22Rv1 (cell line): ENCODE measurements at regions not wholly inside any gene's neighbourhood (a gene's known extent, or its start where the extent isn't known, plus 50 kb on each side); places are given as distances from the start of the nearest gene placed in this dataset.

Source experiments
- H3K27ac ChIP-seq: fragments of 450-650 bp; 2 replicates; pipeline ENCODE4 v1.5.1; 2017
- ZFX ChIP-seq: fragments of 450-650 bp; IDR thresholded peaks from 2 replicates; pipeline ENCODE4 v1.6.1; 2017; ENCODE audit warnings: antibody characterized with exemption, borderline replicate concordance
- TF ChIP-seq, protein P1 (sequence below): fragments of 450-650 bp; IDR thresholded peaks from 2 replicates; pipeline ENCODE4 v1.5.1; 2017; ENCODE audit warnings: mild to moderate bottlenecking

DNA sequence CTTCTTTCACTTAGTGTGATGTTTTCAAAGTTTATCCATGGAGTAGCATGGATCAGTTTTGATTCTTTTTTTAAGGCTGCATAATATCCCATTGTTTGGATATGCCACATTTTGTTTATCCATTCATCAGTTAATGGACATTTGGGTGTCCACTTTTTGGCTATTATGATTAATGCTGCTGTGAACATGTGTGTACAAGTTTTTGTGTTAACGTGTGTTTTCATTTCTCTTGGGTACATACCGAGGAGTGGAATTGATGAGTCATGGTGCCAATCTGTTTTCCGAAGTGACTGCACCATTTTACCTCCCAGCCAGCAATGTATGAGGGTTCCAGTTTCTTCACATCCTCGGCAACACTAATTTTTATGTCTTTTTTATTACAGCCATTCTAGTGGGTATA is 78.4 kb upstream of the CCDC28A start:
- TF ChIP-seq ZFX, result no peak
- TF ChIP-seq, protein P1, sequence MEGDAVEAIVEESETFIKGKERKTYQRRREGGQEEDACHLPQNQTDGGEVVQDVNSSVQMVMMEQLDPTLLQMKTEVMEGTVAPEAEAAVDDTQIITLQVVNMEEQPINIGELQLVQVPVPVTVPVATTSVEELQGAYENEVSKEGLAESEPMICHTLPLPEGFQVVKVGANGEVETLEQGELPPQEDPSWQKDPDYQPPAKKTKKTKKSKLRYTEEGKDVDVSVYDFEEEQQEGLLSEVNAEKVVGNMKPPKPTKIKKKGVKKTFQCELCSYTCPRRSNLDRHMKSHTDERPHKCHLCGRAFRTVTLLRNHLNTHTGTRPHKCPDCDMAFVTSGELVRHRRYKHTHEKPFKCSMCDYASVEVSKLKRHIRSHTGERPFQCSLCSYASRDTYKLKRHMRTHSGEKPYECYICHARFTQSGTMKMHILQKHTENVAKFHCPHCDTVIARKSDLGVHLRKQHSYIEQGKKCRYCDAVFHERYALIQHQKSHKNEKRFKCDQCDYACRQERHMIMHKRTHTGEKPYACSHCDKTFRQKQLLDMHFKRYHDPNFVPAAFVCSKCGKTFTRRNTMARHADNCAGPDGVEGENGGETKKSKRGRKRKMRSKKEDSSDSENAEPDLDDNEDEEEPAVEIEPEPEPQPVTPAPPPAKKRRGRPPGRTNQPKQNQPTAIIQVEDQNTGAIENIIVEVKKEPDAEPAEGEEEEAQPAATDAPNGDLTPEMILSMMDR, result no peak
- no peak overlapping the region for H3K27ac ChIP-seq

DNA sequence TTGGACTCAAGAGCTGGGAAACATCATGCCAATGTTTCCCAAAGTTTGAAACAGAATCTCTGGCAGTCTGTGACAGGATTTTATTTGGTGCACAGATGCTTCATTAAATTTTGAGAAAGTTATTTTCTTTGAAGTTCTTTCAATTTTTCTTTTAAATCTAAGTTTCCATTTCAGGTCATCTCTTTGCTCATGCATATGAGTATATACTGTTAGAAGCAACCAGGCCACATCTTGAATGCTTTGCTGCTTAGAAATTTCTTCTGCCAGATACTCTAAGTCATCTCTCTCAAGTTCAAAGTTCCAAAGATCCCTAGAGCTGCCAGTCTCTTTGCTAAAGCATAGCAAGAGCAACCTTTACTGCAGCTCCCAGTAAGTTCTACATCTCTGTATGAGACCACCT is 59.1 kb upstream of the CCDC28A start:
- H3K27ac ChIP-seq, result no peak overlapping the region
- TF ChIP-seq, protein P1, result no peak
- no peak for TF ChIP-seq ZFX

DNA sequence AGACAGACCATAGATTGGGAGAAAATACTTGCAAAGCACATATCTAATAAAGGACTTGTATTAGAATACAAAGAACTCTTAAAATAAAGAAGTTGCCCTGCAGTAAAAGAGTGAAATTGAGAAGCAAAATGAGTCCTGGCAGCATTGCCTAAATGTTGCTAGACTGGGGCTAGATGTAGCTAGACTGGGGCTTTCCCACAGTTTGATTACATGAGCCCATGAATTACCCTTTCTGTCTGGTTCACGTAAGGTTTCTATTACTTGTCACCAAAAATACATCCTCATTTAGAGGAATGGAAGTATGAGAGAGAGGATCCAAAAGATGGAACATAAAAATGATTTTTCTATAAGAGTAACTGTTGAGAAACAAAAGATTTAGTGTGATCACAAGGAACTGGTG is 57.6 kb upstream of the CCDC28A start:
- H3K27ac ChIP-seq, result no peak overlapping the region
- no peak for TF ChIP-seq ZFX
- TF ChIP-seq, protein P1, result no peak

DNA sequence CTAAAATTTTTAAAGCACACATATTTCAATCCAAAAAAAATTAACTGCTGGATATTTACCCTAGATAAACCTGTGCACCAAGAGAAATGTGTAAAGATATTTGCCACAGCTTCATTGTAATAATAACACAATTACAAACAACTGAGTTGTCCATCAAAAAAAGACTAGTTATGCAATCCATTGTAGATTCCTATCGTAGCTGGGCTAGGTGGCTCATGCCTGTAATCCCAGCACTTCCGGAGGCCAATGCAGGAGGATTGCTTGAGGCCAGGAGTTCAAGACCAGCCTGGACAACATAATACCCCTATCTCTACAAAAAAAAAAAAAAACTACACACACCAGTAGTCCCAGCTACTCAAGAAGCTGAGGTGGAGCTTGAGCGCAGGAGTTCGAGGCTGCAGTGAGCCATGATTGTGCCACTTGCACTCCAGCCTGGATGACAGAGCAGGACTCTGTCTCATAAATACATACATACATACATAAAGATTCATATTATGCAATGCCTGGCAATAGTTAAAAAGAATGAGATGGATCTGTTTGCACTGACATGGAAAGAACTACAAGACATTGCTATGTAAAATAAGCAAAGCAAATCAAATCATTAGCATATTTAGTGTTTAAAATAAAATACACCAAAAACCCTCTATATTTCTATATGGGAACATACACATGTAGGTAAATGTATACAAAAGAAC is 56.5 kb upstream of the CCDC28A start:
- H3K27ac ChIP-seq, result no peak overlapping the region
- no peak for TF ChIP-seq ZFX
- TF ChIP-seq, protein P1, result no peak

DNA sequence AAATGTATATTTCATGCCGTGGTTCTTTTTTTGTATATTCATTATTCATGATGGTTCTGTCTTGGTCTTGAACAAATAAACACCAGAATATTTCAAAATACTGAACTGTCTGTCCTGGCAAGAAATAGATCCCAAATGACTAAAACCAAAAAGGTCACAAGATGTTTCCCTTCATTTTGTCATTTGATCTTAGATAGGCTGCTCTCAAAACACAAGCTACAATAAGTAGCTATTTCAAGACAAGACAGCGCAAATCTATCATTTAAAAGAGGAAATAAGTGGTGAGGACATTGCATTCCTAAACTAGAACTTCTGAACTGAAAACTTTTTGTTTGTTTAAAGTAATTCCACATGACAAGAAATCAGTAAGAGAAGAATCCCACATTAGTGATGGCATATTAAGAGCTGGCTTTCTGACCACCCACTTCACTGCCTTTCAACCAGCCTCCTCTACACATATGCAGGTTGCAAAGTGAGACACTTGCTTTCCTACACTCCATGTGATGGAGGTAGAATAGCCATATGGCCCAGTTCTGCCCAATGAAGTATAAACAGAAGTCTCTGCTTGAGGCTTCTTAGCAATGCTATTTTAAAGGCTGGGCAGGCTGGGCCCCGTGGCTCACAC is 54.4 kb upstream of the CCDC28A start:
- TF ChIP-seq, protein P1, result no peak
- no peak for TF ChIP-seq ZFX
- H3K27ac ChIP-seq, result no peak overlapping the region

DNA sequence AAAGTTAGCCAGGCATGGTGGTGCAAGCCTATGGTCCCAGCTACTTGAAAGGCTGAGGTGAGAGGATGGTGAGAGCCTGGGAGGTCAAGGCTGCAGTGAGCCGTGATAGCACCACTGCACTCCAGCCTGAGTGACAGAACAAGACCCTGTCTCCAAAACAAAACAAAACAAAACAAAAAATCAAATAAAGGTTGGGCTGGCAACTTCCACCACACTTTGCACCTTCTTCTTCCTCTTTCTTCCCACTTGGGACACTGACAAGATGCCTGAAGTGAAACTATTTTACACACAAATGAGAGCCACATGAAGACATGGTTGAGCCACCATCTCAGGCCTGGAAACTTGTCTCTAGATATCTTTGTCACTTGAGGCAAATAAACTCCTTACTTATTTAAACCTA is 53.8 kb upstream of the CCDC28A start:
- no peak for TF ChIP-seq ZFX
- TF ChIP-seq, protein P1, result no peak
- no peak overlapping the region for H3K27ac ChIP-seq
